GM12878 (cell line): ENCODE measurements at regions not wholly inside any gene's neighbourhood (a gene's known extent, or its start where the extent isn't known, plus 50 kb on each side); places are given as distances from the start of the nearest gene placed in this dataset.

Experiments
- ATAC-seq: fragments of 200-7000 bp; cut with Tn5 transposase; 3 replicates; pipeline ENCODE4 v1.9.1; 2020; ENCODE audit warnings: mild to moderate bottlenecking, moderate library complexity
- BruUV-seq: library from RNA; stranded (reverse); fragments of 400-500 nt; replicated peaks from 2 replicates; lab custom pipeline; 2021; lab: Mats Ljungman, UMichigan
- CTCF ChIA-PET: fragments of 300-600 bp; sonication (Branson Sonifier 250); formaldehyde crosslinking; extraction: SDS; loops from one replicate; lab custom pipeline; 2021; ENCODE audit warnings: inconsistent platforms; lab: Yijun Ruan, JAX
- POLR2A ChIA-PET: fragments of 350-600 bp; formaldehyde crosslinking; extraction: SDS; loops from one replicate; lab custom pipeline; 2021; ENCODE audit warnings: inconsistent platforms; lab: Charles Lee
- RAD21 ChIA-PET: fragments of 300-600 bp; sonication (Branson Sonifier 250); formaldehyde crosslinking; loops from one replicate; lab custom pipeline; 2023; ENCODE audit warnings: antibody characterized with exemption; ENCODE audit not compliant: unreplicated experiment; lab: Charles Lee
- SMC1A ChIA-PET: fragments of 300-600 bp; sonication (Branson Sonifier 250); formaldehyde crosslinking; loops from one replicate; lab custom pipeline; 2023; ENCODE audit not compliant: unreplicated experiment, uncharacterized antibody; lab: Charles Lee
- DNase-seq: peaks from one replicate; pipeline ENCODE4 v3.0.0-alpha.2; 2011; ENCODE audit warnings: low read depth, low spot score
- FAIRE-seq: peaks from 3 replicates; lab custom pipeline; 2011; peaks lifted over from hg19 to GRCh38; lab: Jason Lieb, UNC
- H2AFZ ChIP-seq: 2 replicates; pipeline ENCODE4 v1.6.0; 2011; ENCODE audit warnings: low read depth, low read length, control low read depth; ENCODE audit not compliant: control insufficient read depth
- H3K27ac ChIP-seq: 2 replicates; pipeline ENCODE4 v1.5.1; 2011; ENCODE audit warnings: control low read depth; ENCODE audit not compliant: control insufficient read depth, insufficient read depth
- H3K27me3 ChIP-seq, 2 experiments: replicated peaks in 1 of 2; 2 replicates each; pipeline versions ENCODE4 v1.6.0 to v1.6.1; 2011; ENCODE audit warnings: low read length in 1 of 2; ENCODE audit not compliant: control insufficient read depth in 2 of 2, insufficient read depth in 2 of 2
- H3K36me3 ChIP-seq, 2 experiments: 2 replicates each; pipeline ENCODE4 v1.5.1; 2011; ENCODE audit warnings: low read length in 1 of 2; ENCODE audit not compliant: control insufficient read depth in 2 of 2, insufficient read depth in 2 of 2
- H3K4me1 ChIP-seq: 2 replicates; pipeline ENCODE4 v1.6.1; 2011; ENCODE audit warnings: mild to moderate bottlenecking, low read length, moderate library complexity, mixed read lengths; ENCODE audit not compliant: control insufficient read depth, insufficient read depth
- H3K4me2 ChIP-seq: 2 replicates; pipeline ENCODE4 v1.6.0; 2011; ENCODE audit warnings: control low read depth; ENCODE audit not compliant: control insufficient read depth, insufficient read depth
- H3K4me3 ChIP-seq: fragments of 200-600 bp; sonication (generic); 2 replicates; pipeline ENCODE4 v1.5.1; 2016
- H3K79me2 ChIP-seq: 2 replicates; pipeline ENCODE4 v1.6.0; 2011; ENCODE audit warnings: low read length; ENCODE audit not compliant: control insufficient read depth, insufficient read depth
- H3K9ac ChIP-seq: 2 replicates; pipeline ENCODE4 v1.8.0; 2011; ENCODE audit warnings: low read length, control low read depth, mixed read lengths; ENCODE audit not compliant: control insufficient read depth, insufficient read depth
- H3K9me3 ChIP-seq: replicated peaks from 3 replicates; pipeline ENCODE4 v1.5.1; 2011; ENCODE audit warnings: mild to moderate bottlenecking, low read length; ENCODE audit not compliant: control insufficient read depth, insufficient read depth
- H4K20me1 ChIP-seq: 2 replicates; pipeline ENCODE4 v1.6.0; 2011; ENCODE audit not compliant: control insufficient read depth, insufficient read depth
- ATF7 ChIP-seq: fragments of 450-650 bp; IDR thresholded peaks from 2 replicates; pipeline ENCODE4 v1.6.1; 2016; ENCODE audit warnings: low read depth, mild to moderate bottlenecking
- BMI1 ChIP-seq: fragments of 450-650 bp; IDR thresholded peaks from 2 replicates; pipeline ENCODE4 v1.6.1; 2016; ENCODE audit warnings: mild to moderate bottlenecking, moderate library complexity, borderline replicate concordance
- ETV6 ChIP-seq, 2 experiments: fragments of 450-650 bp in 1 of 2; IDR thresholded peaks in 1 of 2; conservative IDR thresholded peaks in 1 of 2; 2 replicates each; pipeline ENCODE4 v1.6.1; 2014; ENCODE audit warnings: antibody characterized with exemption in 1 of 2, borderline replicate concordance in 1 of 2, low read depth in 1 of 2, mild to moderate bottlenecking in 1 of 2, moderate library complexity in 1 of 2
- FOXK2 ChIP-seq: fragments of 450-650 bp; IDR thresholded peaks from 2 replicates; pipeline ENCODE4 v1.6.1; 2017; ENCODE audit warnings: mild to moderate bottlenecking, moderate library complexity
- IKZF1 ChIP-seq: fragments of 450-650 bp; conservative IDR thresholded peaks from 2 replicates; pipeline ENCODE4 v1.6.1; 2017; ENCODE audit warnings: antibody characterized with exemption, mild to moderate bottlenecking
- JUNB ChIP-seq: IDR thresholded peaks from 2 replicates; pipeline ENCODE4 v1.6.1; 2016; ENCODE audit warnings: antibody characterized with exemption, mild to moderate bottlenecking
- KDM1A ChIP-seq: fragments of 200-600 bp; sonication (generic); IDR thresholded peaks from 2 replicates; pipeline ENCODE4 v1.6.1; 2016; ENCODE audit warnings: borderline replicate concordance
- MEF2B ChIP-seq: fragments of 450-650 bp; IDR thresholded peaks from 2 replicates; pipeline ENCODE4 v1.6.1; 2018; ENCODE audit warnings: mild to moderate bottlenecking, moderate library complexity; ENCODE audit not compliant: partially characterized antibody, poor library complexity, severe bottlenecking
- NKRF ChIP-seq: fragments of 450-650 bp; conservative IDR thresholded peaks from 2 replicates; pipeline ENCODE4 v1.6.1; 2017; ENCODE audit warnings: mild to moderate bottlenecking, moderate library complexity
- NR2C2 ChIP-seq: IDR thresholded peaks from 2 replicates; pipeline ENCODE4 v1.6.1; 2011; ENCODE audit warnings: borderline replicate concordance, low read depth; ENCODE audit not compliant: control insufficient read depth, insufficient read length
- ZNF24 ChIP-seq: fragments of 450-650 bp; IDR thresholded peaks from 2 replicates; pipeline ENCODE4 v1.6.1; 2017; ENCODE audit warnings: antibody characterized with exemption, mild to moderate bottlenecking
- in situ Hi-C: fragments of 300-500 bp; cut with MboI; formaldehyde crosslinking; loops from 9 replicates; pipeline ENCODE4 v1.14.3; 2018; ENCODE audit warnings: mixed read lengths
- intact Hi-C: fragments of 100-400 bp; cut with micrococcal nuclease; formaldehyde crosslinking; loops from one replicate; pipeline ENCODE4 v1.14.2; 2022; ENCODE audit not compliant: unreplicated experiment

- FAIRE-seq (no peak), ATAC-seq (no peak), DNase-seq (no peak)
- Histone ChIP-seq H4K20me1 (no peaks in the 10 kb centered on the region), H2AFZ (no peak overlapping the region), H3K4me3 (no peak overlapping the region), H3K27me3 (no peaks in the 10 kb centered on the region), H3K4me2 (no peak overlapping the region), H3K9me3 (no peaks in the 10 kb centered on the region), H3K79me2 (no peaks in the 10 kb centered on the region), H3K27ac (no peak overlapping the region), H3K36me3 (no peaks in the 10 kb centered on the region), H3K4me1 (no peaks in the 10 kb centered on the region), H3K9ac (no peak overlapping the region)
- ChIA-PET RAD21 (no interaction called here), POLR2A (no interaction called here), SMC1A (interaction anchor here (1.3 kb wide), 1 partner anchor 123 kb away, joined by 3 read pairs; no protein-coding TSS in a partner anchor), CTCF (no interaction called here)
- BruUV-seq: no TSS peak
- intact Hi-C loops: no loop called here
- TF ChIP-seq FOXK2 (no peak), KDM1A (no peak), ZNF24 (no peak), NKRF (no peak), NR2C2 (no peak), ATF7 (no peak), JUNB (no peak), ETV6 (conservative IDR thresholded peaks at IDR 0.05 in 1 of 2, IDR thresholded peaks at IDR 0.05 in 1 of 2; ENCODE audit: borderline replicate concordance in 1 of 2, low read depth in 1 of 2) (no peak), IKZF1 (no peak), MEF2B (no peak), BMI1 (no peak)
- in situ Hi-C loops: no loop called here
Measured at GRCh38 chr7:136446751-136447150, 421.7 kb upstream of the CHRM2 start.
